ENCODE measurements at regions not wholly inside any gene's neighbourhood (a gene's known extent, or its start where the extent isn't known, plus 50 kb on each side); places are given as distances from the start of the nearest gene placed in this dataset.

DNA sequence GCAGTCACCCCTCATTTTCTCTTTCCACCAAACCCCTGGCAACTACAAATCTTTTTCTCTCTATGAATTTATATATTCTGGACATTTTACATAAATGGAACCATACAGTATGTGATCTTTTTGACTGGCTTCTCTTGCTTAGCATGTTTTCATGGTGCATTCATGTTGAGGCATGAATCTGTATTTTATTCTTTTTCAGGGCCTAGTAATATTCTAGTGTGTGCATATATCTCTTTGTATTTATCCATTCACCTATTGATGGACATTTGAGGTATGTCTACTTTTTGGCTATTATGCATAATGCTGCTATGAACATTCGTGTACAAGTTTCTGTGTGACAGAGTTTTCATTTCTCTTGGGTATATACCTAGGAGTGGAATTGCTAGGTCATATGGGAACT lies 78.2 kb downstream of the HACD1 start:
- TF ChIP-seq, protein P1, sequence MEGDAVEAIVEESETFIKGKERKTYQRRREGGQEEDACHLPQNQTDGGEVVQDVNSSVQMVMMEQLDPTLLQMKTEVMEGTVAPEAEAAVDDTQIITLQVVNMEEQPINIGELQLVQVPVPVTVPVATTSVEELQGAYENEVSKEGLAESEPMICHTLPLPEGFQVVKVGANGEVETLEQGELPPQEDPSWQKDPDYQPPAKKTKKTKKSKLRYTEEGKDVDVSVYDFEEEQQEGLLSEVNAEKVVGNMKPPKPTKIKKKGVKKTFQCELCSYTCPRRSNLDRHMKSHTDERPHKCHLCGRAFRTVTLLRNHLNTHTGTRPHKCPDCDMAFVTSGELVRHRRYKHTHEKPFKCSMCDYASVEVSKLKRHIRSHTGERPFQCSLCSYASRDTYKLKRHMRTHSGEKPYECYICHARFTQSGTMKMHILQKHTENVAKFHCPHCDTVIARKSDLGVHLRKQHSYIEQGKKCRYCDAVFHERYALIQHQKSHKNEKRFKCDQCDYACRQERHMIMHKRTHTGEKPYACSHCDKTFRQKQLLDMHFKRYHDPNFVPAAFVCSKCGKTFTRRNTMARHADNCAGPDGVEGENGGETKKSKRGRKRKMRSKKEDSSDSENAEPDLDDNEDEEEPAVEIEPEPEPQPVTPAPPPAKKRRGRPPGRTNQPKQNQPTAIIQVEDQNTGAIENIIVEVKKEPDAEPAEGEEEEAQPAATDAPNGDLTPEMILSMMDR (IDR thresholded peaks at IDR 0.05) = no peak
- intact Hi-C loops (cut with DNase I) = no loop called here
- H3K9me3 ChIP-seq = no peaks in the 10 kb centered on the region
- H3K27ac ChIP-seq = no peak overlapping the region
- H3K4me1 ChIP-seq = no peaks in the 10 kb centered on the region
- no peaks in the 10 kb centered on the region for H3K27me3 ChIP-seq
- H3K4me3 ChIP-seq = no peak overlapping the region
- no peaks in the 10 kb centered on the region for H3K36me3 ChIP-seq
- no peak for DNase-seq (ENCODE audit: low spot score in 2 of 2)

DNA sequence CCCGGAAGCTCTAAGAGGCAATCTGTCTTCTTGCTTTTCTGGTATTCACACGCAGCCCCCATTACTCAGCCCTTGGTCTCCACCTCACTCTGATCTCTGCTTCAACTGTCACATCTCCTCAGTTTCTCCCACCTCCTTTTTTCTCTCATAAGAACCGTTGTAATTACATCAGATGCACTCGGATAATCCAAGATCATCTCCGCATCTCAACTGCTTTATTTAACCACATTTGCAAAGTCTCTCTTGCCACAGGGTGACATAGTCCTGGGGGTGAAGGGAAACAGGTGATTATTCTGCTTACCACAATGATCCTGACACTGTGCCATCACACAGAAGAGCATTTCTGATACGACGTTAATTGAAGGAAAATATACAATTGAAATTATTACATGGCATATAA lies 79.9 kb downstream of the HACD1 start:
- Histone ChIP-seq H3K27me3 (no peaks in the 10 kb centered on the region), H3K36me3 (no peaks in the 10 kb centered on the region), H3K27ac (no peak overlapping the region), H3K4me1 (no peaks in the 10 kb centered on the region), H3K9me3 (no peaks in the 10 kb centered on the region), H3K4me3 (no peak overlapping the region)
- TF ChIP-seq, protein P1 (IDR thresholded peaks at IDR 0.05) = no peak
- DNase-seq (ENCODE audit: low spot score in 2 of 2) = no peak
- intact Hi-C loops (cut with DNase I) = no loop called here

DNA sequence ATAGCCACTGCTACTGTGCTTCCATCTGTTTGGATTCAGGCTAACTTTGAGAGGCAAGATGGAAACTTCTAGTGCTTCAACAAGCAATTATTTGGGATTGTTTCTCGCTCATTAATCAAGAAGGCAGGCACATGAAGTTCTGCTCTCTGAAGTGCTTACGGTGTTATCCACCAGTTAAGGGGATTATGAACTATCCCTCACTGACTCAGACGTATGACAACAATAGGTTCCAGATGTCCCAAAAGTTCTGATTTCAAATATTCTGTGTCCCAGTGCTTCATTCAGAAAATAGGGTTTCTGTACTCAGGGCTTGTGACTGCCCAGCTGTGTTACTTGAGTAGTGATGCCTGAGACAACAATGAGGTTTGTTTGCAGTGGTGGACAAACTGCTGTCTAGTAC lies 81.0 kb downstream of the HACD1 start:
- Histone ChIP-seq H3K4me3 (no peak overlapping the region), H3K27me3 (no peaks in the 10 kb centered on the region), H3K36me3 (no peaks in the 10 kb centered on the region), H3K9me3 (no peaks in the 10 kb centered on the region), H3K27ac (no peak overlapping the region), H3K4me1 (no peaks in the 10 kb centered on the region)
- intact Hi-C loops (cut with DNase I) = no loop called here
- TF ChIP-seq, protein P1 (IDR thresholded peaks at IDR 0.05) = no peak
- DNase-seq (ENCODE audit: low spot score in 2 of 2) = no peak

DNA sequence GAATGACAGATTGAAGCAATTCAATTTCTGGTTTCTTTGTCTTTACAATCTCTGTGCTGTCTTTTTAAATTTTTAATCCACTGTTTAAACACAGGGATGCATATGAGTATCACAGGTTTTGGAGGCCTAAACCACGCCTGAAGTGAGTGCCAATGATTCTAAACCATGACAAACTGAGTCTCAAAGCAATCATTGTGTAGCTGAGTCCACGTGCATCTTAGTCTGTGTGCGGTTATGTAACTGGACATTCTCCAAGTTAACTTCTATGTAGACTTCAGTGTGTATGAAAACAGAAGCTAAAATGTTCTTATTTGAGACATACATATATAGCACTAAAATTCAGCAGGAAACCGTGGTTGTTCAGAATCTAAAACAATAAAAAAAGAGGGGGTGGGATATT lies 79.3 kb upstream of the ST8SIA6 start:
- TF ChIP-seq, protein P1 (IDR thresholded peaks at IDR 0.05) = no peak
- Histone ChIP-seq H3K4me3 (no peak overlapping the region), H3K36me3 (no peaks in the 10 kb centered on the region), H3K4me1 (no peaks in the 10 kb centered on the region), H3K27me3 (no peaks in the 10 kb centered on the region), H3K9me3 (no peaks in the 10 kb centered on the region), H3K27ac (no peak overlapping the region)
- DNase-seq (ENCODE audit: low spot score in 2 of 2) = no peak
- intact Hi-C loops (cut with DNase I) = no loop called here

DNA sequence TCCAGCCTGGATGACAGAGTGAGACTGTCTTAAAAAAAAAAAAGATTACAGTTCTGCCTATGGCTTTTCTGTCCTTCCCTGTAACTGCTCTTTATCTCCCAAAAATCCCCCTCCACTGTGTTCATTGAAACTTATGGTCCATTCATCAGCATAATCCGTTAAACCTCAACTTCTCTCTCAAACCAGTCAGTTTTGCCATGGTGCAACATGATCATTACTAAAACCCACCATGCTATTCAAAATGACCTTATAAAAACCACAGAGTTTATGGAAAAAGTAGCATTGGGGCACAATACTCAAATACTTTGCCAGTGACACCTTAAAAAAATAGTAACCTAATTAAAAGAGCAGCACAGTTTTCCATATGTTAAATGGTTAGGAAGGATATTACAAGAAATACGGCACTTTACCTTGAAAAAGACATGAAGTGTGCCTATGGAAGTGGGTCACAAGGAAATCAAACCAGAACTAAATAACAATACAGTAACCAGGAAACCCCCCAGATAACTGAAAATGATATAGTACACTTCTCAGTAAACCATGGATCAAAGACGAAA lies 74.0 kb upstream of the ST8SIA6 start:
- no peak overlapping the region for H3K27ac ChIP-seq
- intact Hi-C loops (cut with DNase I) = no loop called here
- H3K27me3 ChIP-seq = no peaks in the 10 kb centered on the region
- H3K36me3 ChIP-seq = no peaks in the 10 kb centered on the region
- H3K4me3 ChIP-seq = no peak overlapping the region
- H3K9me3 ChIP-seq = no peaks in the 10 kb centered on the region
- H3K4me1 ChIP-seq = no peaks in the 10 kb centered on the region
- no peak for DNase-seq (ENCODE audit: low spot score in 2 of 2)
- TF ChIP-seq, protein P1 (IDR thresholded peaks at IDR 0.05) = no peak

Measured in ascending aorta (tissue), 2 donors.